Heart left ventricle (tissue), 16 donors: ENCODE measurements at regions not wholly inside any gene's neighbourhood (a gene's known extent, or its start where the extent isn't known, plus 50 kb on each side); places are given as distances from the start of the nearest gene placed in this dataset.

ENCODE experiments used
- ATAC-seq, 4 donors: fragments of 200-7000 bp; cut with Tn5 transposase; one replicate each; pipeline ENCODE4 v1.9.1; 2020 to 2022; ENCODE audit warnings: moderate library complexity in 4 of 4, mild to moderate bottlenecking in 3 of 4, moderate number of reproducible peaks in 1 of 4
- DNase-seq, 5 donors: peaks; one replicate each; pipeline ENCODE4 v3.0.0-alpha.2; 2020
- H3K27ac ChIP-seq, 12 donors: fragments of 200-600 bp; sonication (generic) in 4 of 12; one replicate each; pipeline versions ENCODE4 v1.5.0 to v1.8.0; 2016 to 2022; ENCODE audit warnings: mild to moderate bottlenecking in 2 of 12
- H3K27me3 ChIP-seq, 9 donors: fragments of 200-600 bp; sonication (generic) in 2 of 9; one replicate each; pipeline versions ENCODE4 v1.5.1 to v1.8.0; 2016 to 2022; ENCODE audit warnings: mild to moderate bottlenecking in 3 of 9
- H3K36me3 ChIP-seq, 9 donors: fragments of 200-600 bp; sonication (generic) in 2 of 9; one replicate each; pipeline versions ENCODE4 v1.5.0 to v1.8.0; 2018 to 2022; ENCODE audit warnings: mild to moderate bottlenecking in 2 of 9
- H3K4me1 ChIP-seq, 12 donors: fragments of 200-600 bp; sonication (generic) in 4 of 12; one replicate each; pipeline versions ENCODE4 v1.5.0 to v1.8.0; 2016 to 2022; ENCODE audit warnings: mild to moderate bottlenecking in 3 of 12
- H3K4me3 ChIP-seq, 12 donors: fragments of 200-600 bp; sonication (generic) in 4 of 12; one replicate each; pipeline versions ENCODE4 v1.5.0 to v1.8.0; 2017 to 2022; ENCODE audit warnings: mild to moderate bottlenecking in 9 of 12, moderate library complexity in 4 of 12
- H3K9me3 ChIP-seq, 12 donors: fragments of 200-600 bp; sonication (generic) in 4 of 12; one replicate each; pipeline versions ENCODE4 v1.5.0 to v1.8.0; 2016 to 2022; ENCODE audit warnings: mild to moderate bottlenecking in 1 of 12
- CTCF ChIP-seq, 12 donors: fragments of 200-600 bp; sonication (generic) in 4 of 12; IDR thresholded peaks; one replicate each; pipeline versions ENCODE4 v1.5.0 to v1.8.0; 2018 to 2022; ENCODE audit warnings: antibody characterized with exemption in 12 of 12, mild to moderate bottlenecking in 5 of 12
- POLR2A ChIP-seq, 2 donors: fragments of 450-650 bp; IDR thresholded peaks; one replicate each; pipeline ENCODE4 v1.6.1; 2017; ENCODE audit warnings: antibody characterized with exemption in 2 of 2, mild to moderate bottlenecking in 2 of 2, moderate library complexity in 2 of 2
- WGBS, 4 donors: extraction: QIAGEN DNeasy Blood & Tissue Kit in 2 of 4; methylation state at CpG; one replicate each; pipeline versions ENCODE4 v1.1.5 to v1.1.7; 2013 to 2018; 5-methylcytosine and 5-hydroxymethylcytosine counted together
- intact Hi-C, 10 donors: fragments of 100-400 bp; cut with DNase I; formaldehyde crosslinking; loops; one replicate each; pipeline versions ENCODE4 v1.11.1 to v1.14.2; 2022
- donor health status: ischemic (EF 13 %, LVEDD 7.1; RV severe dilation, severe dysfunction).
- donor health status: healthy with polysubstance abuse.
- donor health status: DM: no; HTN: yes; CAD: no.
- donor health status: DM: no; HTN: no; CAD: no.
- donor health status: ischemic (EF 25% LVEDD 6.9; RV normal size, moderate dysfunction).
- donor health status: ischemic (EF 25% LVEDD 5.7; RV mildly dilated, moderate dysfunction).
- donor health status: healthy.
- donor health status: DM: yes; HTN: yes; CAD: no.
- donor health status: ischemic (EF 35%, LVEDD 5.7; RV mildly dilated, moderate dysfunction).
- donor health status: nonischemic (EF 11% LVEDD 7.7; RV severe dilation, severe dysfunction).
- donor health status: DM: yes; HTN: yes; CAD: no.
- donor health status: PGD.
- donor health status: ischemic (EF 29% LVEDD 5.4; RV normal size, mild dysfunction).
- donor health status: nonischemic (EF 23%, LVEDD 6.1; RV moderate dilation, normal function).

GRCh38 chr11:128182844-128183243, 404.5 kb downstream of the ETS1 start:
- ATAC-seq (no peak), DNase-seq (no peak)
- intact Hi-C loops = no loop called here
- TF ChIP-seq POLR2A (IDR thresholded peaks at IDR 0.05) (no peak), CTCF (IDR thresholded peaks at IDR 0.05) (no peak)
- H3K4me1 ChIP-seq = peaks cover 0 to 12% (median 0%) of the 10 kb centered on the region in 12 donors
- no peaks in the 10 kb centered on the region for H3K36me3 ChIP-seq
- no peak overlapping the region for H3K27ac ChIP-seq
- WGBS, 4 donors = 81 to 90% (median 83%) methylated on average over 1 of the region's 1 CpG
- no peaks in the 10 kb centered on the region for H3K9me3 ChIP-seq
- no peaks in the 10 kb centered on the region for H3K27me3 ChIP-seq
- no peak overlapping the region for H3K4me3 ChIP-seq

GRCh38 chr11:128181984-128182383, 405.4 kb downstream of the ETS1 start:
- intact Hi-C loops = no loop called here
- peaks cover 0 to 12% (median 0%) of the 10 kb centered on the region in 12 donors for H3K4me1 ChIP-seq
- ATAC-seq (no peak), DNase-seq (no peak)
- 94 to 98% (median 97%) methylated on average over 5 of the region's 5 CpGs for WGBS, 4 donors
- H3K4me3 ChIP-seq = no peak overlapping the region
- H3K27me3 ChIP-seq = no peaks in the 10 kb centered on the region
- TF ChIP-seq POLR2A (IDR thresholded peaks at IDR 0.05) = no peak
- no peak for TF ChIP-seq CTCF (IDR thresholded peaks at IDR 0.05)
- H3K27ac ChIP-seq = no peak overlapping the region
- H3K36me3 ChIP-seq = no peaks in the 10 kb centered on the region
- no peaks in the 10 kb centered on the region for H3K9me3 ChIP-seq

- peaks cover 0 to 12% (median 0%) of the 10 kb centered on the region in 12 donors for H3K4me1 ChIP-seq
- ATAC-seq (no peak), DNase-seq (no peak)
- no peak for TF ChIP-seq CTCF (IDR thresholded peaks at IDR 0.05)
- TF ChIP-seq POLR2A (IDR thresholded peaks at IDR 0.05) = no peak
- no peak overlapping the region for H3K4me3 ChIP-seq
- H3K27ac ChIP-seq = no peak overlapping the region
- no peaks in the 10 kb centered on the region for H3K36me3 ChIP-seq
- H3K9me3 ChIP-seq = no peaks in the 10 kb centered on the region
- H3K27me3 ChIP-seq = no peaks in the 10 kb centered on the region
- intact Hi-C loops = no loop called here
- 71 to 77% (median 74%) methylated on average over 4 of the region's 4 CpGs for WGBS, 4 donors
These were observed 406.3 kb downstream of the ETS1 start for GRCh38 chr11:128181088-128181480.

- Histone ChIP-seq H3K9me3 (no peaks in the 10 kb centered on the region), H3K4me1 (peaks cover 0 to 12% (median 0%) of the 10 kb centered on the region in 12 donors), H3K36me3 (no peaks in the 10 kb centered on the region), H3K4me3 (no peak overlapping the region), H3K27ac (no peak overlapping the region), H3K27me3 (no peaks in the 10 kb centered on the region)
- 67 to 85% (median 77%) methylated on average over 5 of the region's 5 CpGs for WGBS, 4 donors
- TF ChIP-seq POLR2A (IDR thresholded peaks at IDR 0.05) = no peak
- TF ChIP-seq CTCF (IDR thresholded peaks at IDR 0.05) = no peak
- DNase-seq (no peak), ATAC-seq (peak in 1 of 4 donors; percentile 29)
- intact Hi-C loops = no loop called here
These were observed 406.8 kb downstream of the ETS1 start for GRCh38 chr11:128180441-128181087.
